WTC11 (cell line): ENCODE measurements at regions not wholly inside any gene's neighbourhood (a gene's known extent, or its start where the extent isn't known, plus 50 kb on each side); places are given as distances from the start of the nearest gene placed in this dataset.

ENCODE experiments used
- ATAC-seq: fragments of 200-7000 bp; cut with Tn5 transposase; 2 replicates; pipeline ENCODE4 v1.10.0; 2021; ENCODE audit warnings: mild to moderate bottlenecking, moderate library complexity
- CTCF ChIA-PET: fragments of 300-600 bp; sonication (Branson Sonifier 250); formaldehyde crosslinking; loops from one replicate; lab custom pipeline; 2021; ENCODE audit warnings: antibody characterized with exemption; lab: Charles Lee
- POLR2A ChIA-PET: fragments of 350-600 bp; sonication (Branson Sonifier 250); formaldehyde crosslinking; loops from one replicate; lab custom pipeline; 2021; ENCODE audit warnings: antibody characterized with exemption; lab: Charles Lee
- DNase-seq: peaks from one replicate; pipeline ENCODE4 v3.0.0; 2021; ENCODE audit warnings: low spot score
- H3K27ac Mint-ChIP-seq: 2 replicates; pipeline ENCODE4 v1.8.0; 2021; ENCODE audit warnings: mixed read lengths
- H3K27me3 Mint-ChIP-seq: 2 replicates; pipeline ENCODE4 v1.8.0; 2021; ENCODE audit warnings: low read depth, mild to moderate bottlenecking, moderate library complexity, mixed read lengths
- H3K36me3 Mint-ChIP-seq: 2 replicates; pipeline ENCODE4 v1.8.0; 2021; ENCODE audit warnings: mixed read lengths
- H3K4me1 Mint-ChIP-seq: 2 replicates; pipeline ENCODE4 v1.8.0; 2022; ENCODE audit warnings: mixed read lengths
- H3K4me3 Mint-ChIP-seq: 2 replicates; pipeline ENCODE4 v1.8.0; 2021; ENCODE audit warnings: mild to moderate bottlenecking, moderate library complexity, mixed read lengths
- H3K9me3 Mint-ChIP-seq: 2 replicates; pipeline ENCODE4 v1.8.0; 2021; ENCODE audit warnings: mixed read lengths
- ATF1 ChIP-seq: sonication (generic); formaldehyde crosslinking; IDR thresholded peaks from 2 replicates; pipeline ENCODE4 v1.8.1; 2023; ENCODE audit warnings: mild to moderate bottlenecking, moderate library complexity, missing genetic modification reagents
- CBFB ChIP-seq: sonication (generic); formaldehyde crosslinking; IDR thresholded peaks from 2 replicates; pipeline ENCODE4 v1.8.1; 2022; ENCODE audit warnings: mild to moderate bottlenecking, low read depth, missing genetic modification reagents
- FOXP1 ChIP-seq: sonication (generic); formaldehyde crosslinking; IDR thresholded peaks from 2 replicates; pipeline ENCODE4 v1.8.0; 2022; ENCODE audit warnings: missing genetic modification reagents, mild to moderate bottlenecking, moderate library complexity, borderline replicate concordance
- MXD4 ChIP-seq: fragments of 250-450 bp; sonication (Bioruptor Pico); IDR thresholded peaks from 2 replicates; pipeline ENCODE4 v1.8.0; 2021; ENCODE audit warnings: mild to moderate bottlenecking, moderate library complexity, borderline replicate concordance
- RELA ChIP-seq: sonication (generic); formaldehyde crosslinking; IDR thresholded peaks from 2 replicates; pipeline ENCODE4 v1.8.1; 2022; ENCODE audit warnings: missing genetic modification reagents, mild to moderate bottlenecking, borderline replicate concordance
- SMAD3 ChIP-seq: sonication (generic); formaldehyde crosslinking; IDR thresholded peaks from 2 replicates; pipeline ENCODE4 v1.8.0; 2022; ENCODE audit warnings: missing genetic modification reagents, mild to moderate bottlenecking, borderline replicate concordance
- ZBTB21 ChIP-seq: sonication (generic); formaldehyde crosslinking; IDR thresholded peaks from 2 replicates; pipeline ENCODE4 v1.8.1; 2023; ENCODE audit warnings: mild to moderate bottlenecking, missing genetic modification reagents, borderline replicate concordance
- ZMAT4 ChIP-seq: fragments of 250-450 bp; sonication (Bioruptor Pico); IDR thresholded peaks from 2 replicates; pipeline ENCODE4 v1.9.0; 2021; ENCODE audit warnings: mild to moderate bottlenecking
- ZNF317 ChIP-seq: sonication (generic); formaldehyde crosslinking; IDR thresholded peaks from 2 replicates; pipeline ENCODE4 v1.8.1; 2023; ENCODE audit warnings: low read depth, mild to moderate bottlenecking, moderate library complexity, missing genetic modification reagents, borderline replicate concordance
- ZNF396 ChIP-seq: fragments of 250-450 bp; sonication (Bioruptor Pico); IDR thresholded peaks from 2 replicates; pipeline ENCODE4 v1.8.0; 2021; ENCODE audit warnings: mild to moderate bottlenecking, moderate library complexity, borderline replicate concordance
- ZNF512 ChIP-seq: sonication (generic); formaldehyde crosslinking; IDR thresholded peaks from 2 replicates; pipeline ENCODE4 v1.8.1; 2022; ENCODE audit warnings: missing genetic modification reagents, borderline replicate concordance
- TF ChIP-seq, protein P1 (sequence below): sonication (generic); formaldehyde crosslinking; IDR thresholded peaks from 2 replicates; pipeline ENCODE4 v1.8.0; 2022; ENCODE audit warnings: missing genetic modification reagents
- TF ChIP-seq, protein P2 (sequence below): sonication (generic); formaldehyde crosslinking; IDR thresholded peaks from 2 replicates; pipeline ENCODE4 v1.8.1; 2023; ENCODE audit warnings: mild to moderate bottlenecking, missing genetic modification reagents
- TF ChIP-seq, protein P3 (sequence below): fragments of 250-450 bp; sonication (Bioruptor Pico); IDR thresholded peaks from 2 replicates; pipeline ENCODE4 v2.1.2; 2022; ENCODE audit warnings: mild to moderate bottlenecking, moderate library complexity
- TF ChIP-seq, protein P4 (sequence below): sonication (generic); formaldehyde crosslinking; IDR thresholded peaks from 2 replicates; pipeline ENCODE4 v1.8.1; 2022; ENCODE audit warnings: mild to moderate bottlenecking, moderate library complexity, missing genetic modification reagents

DNA sequence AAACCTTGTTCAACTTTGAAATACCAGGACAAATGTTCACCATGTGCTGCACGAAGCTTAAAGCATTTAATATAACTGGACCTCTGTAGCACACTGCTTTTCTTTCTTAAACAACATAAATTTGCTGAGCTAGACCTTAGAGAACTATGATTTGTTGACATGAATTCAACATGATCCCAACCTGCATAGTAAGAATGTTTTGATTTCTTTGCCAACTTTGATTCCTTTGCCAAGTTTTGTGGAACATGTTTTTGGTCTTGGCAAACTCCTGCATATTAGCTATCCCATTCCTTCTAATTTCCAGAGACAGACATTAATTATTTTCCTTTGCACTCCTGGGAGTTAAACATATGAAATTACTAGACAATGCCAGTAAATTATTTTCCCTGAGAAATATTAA, 197.2 kb upstream of the RBMS3 start:
- DNase-seq = no peak
- H3K9me3 Mint-ChIP-seq = peaks cover 25% of the 10 kb centered on the region

GRCh38 chr3:29088579-29088978, 192.3 kb upstream of the RBMS3 start:
- Mint-ChIP-seq H3K4me1 (no peaks in the 10 kb centered on the region), H3K27me3 (no peaks in the 10 kb centered on the region), H3K9me3 (peaks cover 25% of the 10 kb centered on the region), H3K36me3 (no peaks in the 10 kb centered on the region), H3K27ac (no peak overlapping the region), H3K4me3 (no peak overlapping the region)
- no peak for ATAC-seq
- ChIA-PET POLR2A (no interaction called here), CTCF (no interaction called here)
- TF ChIP-seq ZNF512 (CRISPR knock-in tag) (no peak), ZMAT4 (no peak), ZNF317 (no peak)
- DNase-seq = no peak

More for the DNA sequence above, 197.2 kb upstream of the RBMS3 start:
- Mint-ChIP-seq H3K4me3 (no peak overlapping the region), H3K4me1 (no peaks in the 10 kb centered on the region), H3K27ac (no peak overlapping the region), H3K36me3 (no peaks in the 10 kb centered on the region), H3K27me3 (no peaks in the 10 kb centered on the region)
- CTCF ChIA-PET = no interaction called here
- POLR2A ChIA-PET = no interaction called here
- TF ChIP-seq MXD4 (CRISPR knock-in tag) (no peak), CBFB (CRISPR knock-in tag) (no peak), RELA (CRISPR knock-in tag) (no peak), ATF1 (no peak), ZBTB21 (CRISPR knock-in tag) (no peak), ZNF396 (CRISPR knock-in tag) (no peak), FOXP1 (CRISPR knock-in tag) (no peak), SMAD3 (CRISPR knock-in tag) (no peak)
- TF ChIP-seq, protein P1, sequence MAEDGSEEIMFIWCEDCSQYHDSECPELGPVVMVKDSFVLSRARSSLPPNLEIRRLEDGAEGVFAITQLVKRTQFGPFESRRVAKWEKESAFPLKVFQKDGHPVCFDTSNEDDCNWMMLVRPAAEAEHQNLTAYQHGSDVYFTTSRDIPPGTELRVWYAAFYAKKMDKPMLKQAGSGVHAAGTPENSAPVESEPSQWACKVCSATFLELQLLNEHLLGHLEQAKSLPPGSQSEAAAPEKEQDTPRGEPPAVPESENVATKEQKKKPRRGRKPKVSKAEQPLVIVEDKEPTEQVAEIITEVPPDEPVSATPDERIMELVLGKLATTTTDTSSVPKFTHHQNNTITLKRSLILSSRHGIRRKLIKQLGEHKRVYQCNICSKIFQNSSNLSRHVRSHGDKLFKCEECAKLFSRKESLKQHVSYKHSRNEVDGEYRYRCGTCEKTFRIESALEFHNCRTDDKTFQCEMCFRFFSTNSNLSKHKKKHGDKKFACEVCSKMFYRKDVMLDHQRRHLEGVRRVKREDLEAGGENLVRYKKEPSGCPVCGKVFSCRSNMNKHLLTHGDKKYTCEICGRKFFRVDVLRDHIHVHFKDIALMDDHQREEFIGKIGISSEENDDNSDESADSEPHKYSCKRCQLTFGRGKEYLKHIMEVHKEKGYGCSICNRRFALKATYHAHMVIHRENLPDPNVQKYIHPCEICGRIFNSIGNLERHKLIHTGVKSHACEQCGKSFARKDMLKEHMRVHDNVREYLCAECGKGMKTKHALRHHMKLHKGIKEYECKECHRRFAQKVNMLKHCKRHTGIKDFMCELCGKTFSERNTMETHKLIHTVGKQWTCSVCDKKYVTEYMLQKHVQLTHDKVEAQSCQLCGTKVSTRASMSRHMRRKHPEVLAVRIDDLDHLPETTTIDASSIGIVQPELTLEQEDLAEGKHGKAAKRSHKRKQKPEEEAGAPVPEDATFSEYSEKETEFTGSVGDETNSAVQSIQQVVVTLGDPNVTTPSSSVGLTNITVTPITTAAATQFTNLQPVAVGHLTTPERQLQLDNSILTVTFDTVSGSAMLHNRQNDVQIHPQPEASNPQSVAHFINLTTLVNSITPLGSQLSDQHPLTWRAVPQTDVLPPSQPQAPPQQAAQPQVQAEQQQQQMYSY (CRISPR knock-in tag) = no peak
- TF ChIP-seq, protein P2, sequence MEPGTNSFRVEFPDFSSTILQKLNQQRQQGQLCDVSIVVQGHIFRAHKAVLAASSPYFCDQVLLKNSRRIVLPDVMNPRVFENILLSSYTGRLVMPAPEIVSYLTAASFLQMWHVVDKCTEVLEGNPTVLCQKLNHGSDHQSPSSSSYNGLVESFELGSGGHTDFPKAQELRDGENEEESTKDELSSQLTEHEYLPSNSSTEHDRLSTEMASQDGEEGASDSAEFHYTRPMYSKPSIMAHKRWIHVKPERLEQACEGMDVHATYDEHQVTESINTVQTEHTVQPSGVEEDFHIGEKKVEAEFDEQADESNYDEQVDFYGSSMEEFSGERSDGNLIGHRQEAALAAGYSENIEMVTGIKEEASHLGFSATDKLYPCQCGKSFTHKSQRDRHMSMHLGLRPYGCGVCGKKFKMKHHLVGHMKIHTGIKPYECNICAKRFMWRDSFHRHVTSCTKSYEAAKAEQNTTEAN = no peak
- TF ChIP-seq, protein P3, sequence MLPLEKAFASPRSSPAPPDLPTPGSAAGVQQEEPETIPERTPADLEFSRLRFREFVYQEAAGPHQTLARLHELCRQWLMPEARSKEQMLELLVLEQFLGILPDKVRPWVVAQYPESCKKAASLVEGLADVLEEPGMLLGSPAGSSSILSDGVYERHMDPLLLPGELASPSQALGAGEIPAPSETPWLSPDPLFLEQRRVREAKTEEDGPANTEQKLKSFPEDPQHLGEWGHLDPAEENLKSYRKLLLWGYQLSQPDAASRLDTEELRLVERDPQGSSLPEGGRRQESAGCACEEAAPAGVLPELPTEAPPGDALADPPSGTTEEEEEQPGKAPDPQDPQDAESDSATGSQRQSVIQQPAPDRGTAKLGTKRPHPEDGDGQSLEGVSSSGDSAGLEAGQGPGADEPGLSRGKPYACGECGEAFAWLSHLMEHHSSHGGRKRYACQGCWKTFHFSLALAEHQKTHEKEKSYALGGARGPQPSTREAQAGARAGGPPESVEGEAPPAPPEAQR (CRISPR knock-in tag) = no peak
- TF ChIP-seq, protein P4, sequence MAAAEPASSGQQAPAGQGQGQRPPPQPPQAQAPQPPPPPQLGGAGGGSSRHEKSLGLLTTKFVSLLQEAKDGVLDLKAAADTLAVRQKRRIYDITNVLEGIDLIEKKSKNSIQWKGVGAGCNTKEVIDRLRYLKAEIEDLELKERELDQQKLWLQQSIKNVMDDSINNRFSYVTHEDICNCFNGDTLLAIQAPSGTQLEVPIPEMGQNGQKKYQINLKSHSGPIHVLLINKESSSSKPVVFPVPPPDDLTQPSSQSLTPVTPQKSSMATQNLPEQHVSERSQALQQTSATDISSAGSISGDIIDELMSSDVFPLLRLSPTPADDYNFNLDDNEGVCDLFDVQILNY (CRISPR knock-in tag) = no peak
- no peak for ATAC-seq
